ENCODE measurements at regions not wholly inside any gene's neighbourhood (a gene's known extent, or its start where the extent isn't known, plus 50 kb on each side); places are given as distances from the start of the nearest gene placed in this dataset.

DNA sequence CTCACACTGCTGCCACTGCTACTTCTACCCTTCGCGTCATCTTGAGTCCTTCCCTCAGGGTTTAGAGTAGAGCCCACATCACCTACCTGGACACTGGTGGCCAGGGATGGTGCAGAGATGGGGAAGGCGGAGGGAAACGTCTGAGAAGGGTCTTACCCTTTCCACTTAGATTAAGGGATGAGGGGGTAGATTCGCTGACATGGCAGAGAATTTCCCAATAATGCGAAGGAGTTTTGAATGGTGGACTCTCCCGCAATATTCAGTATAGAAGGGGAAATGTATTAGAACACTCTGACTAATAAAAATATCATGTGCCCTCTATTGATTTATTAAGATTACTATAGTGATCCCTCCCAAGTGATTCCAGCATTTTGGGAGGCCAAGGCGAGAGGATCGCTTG is 209.5 kb upstream of the KIAA1217 start:
- TF ChIP-seq YY1 (IDR thresholded peaks at IDR 0.05; ENCODE audit: low read depth) (no peak), CEBPB (IDR thresholded peaks at IDR 0.05) (no peak)
- TF ChIP-seq, protein P1, sequence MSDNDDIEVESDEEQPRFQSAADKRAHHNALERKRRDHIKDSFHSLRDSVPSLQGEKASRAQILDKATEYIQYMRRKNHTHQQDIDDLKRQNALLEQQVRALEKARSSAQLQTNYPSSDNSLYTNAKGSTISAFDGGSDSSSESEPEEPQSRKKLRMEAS (IDR thresholded peaks at IDR 0.05) = no peak

Measured in Ishikawa (cell line).